A549 (cell line): ENCODE measurements at regions not wholly inside any gene's neighbourhood (a gene's known extent, or its start where the extent isn't known, plus 50 kb on each side); places are given as distances from the start of the nearest gene placed in this dataset.

Experiments used
- ATAC-seq, 2 experiments: fragments of 200-7000 bp in 1 of 2; fragments of >200 bp in 1 of 2; cut with Nextera tagmentation in 1 of 2; cut with Tn5 transposase in 1 of 2; 3 replicates each; pipeline versions ENCODE4 v1.8.0 to v1.9.1; 2018 to 2020; ENCODE audit warnings: mild to moderate bottlenecking in 1 of 2, moderate library complexity in 1 of 2
- CTCF ChIA-PET: fragments of 300-600 bp; sonication (Branson Sonifier 250); formaldehyde crosslinking; extraction: SDS; loops from one replicate; lab custom pipeline; 2021; ENCODE audit warnings: antibody characterized with exemption, inconsistent platforms; lab: Yijun Ruan, JAX
- POLR2A ChIA-PET: fragments of 350-600 bp; formaldehyde crosslinking; extraction: SDS; loops from one replicate; lab custom pipeline; 2021; ENCODE audit warnings: antibody characterized with exemption, inconsistent platforms; lab: Yijun Ruan, JAX
- DNase-seq, 2 experiments: peaks; one replicate each; pipeline versions ENCODE4 v3.0.0 to v3.0.0-alpha.2; 2011 to 2016; ENCODE audit warnings: low read depth in 1 of 2, low spot score in 1 of 2
- FAIRE-seq: peaks from 2 replicates; lab custom pipeline; 2011; peaks lifted over from hg19 to GRCh38; lab: Jason Lieb, UNC
- H3K27ac ChIP-seq, 2 experiments: fragments of >200 bp; sonication (Bioruptor Twin); formaldehyde crosslinking; 3 replicates each; pipeline ENCODE4 v1.5.1; 2016 to 2017
- H3K4me1 ChIP-seq: fragments of >200 bp; sonication (Bioruptor Twin); formaldehyde crosslinking; 3 replicates; pipeline ENCODE4 v1.6.1; 2016
- H3K4me2 ChIP-seq: fragments of >200 bp; sonication (Bioruptor Twin); formaldehyde crosslinking; 3 replicates; pipeline ENCODE4 v1.6.1; 2016
- H3K4me3 ChIP-seq: fragments of >200 bp; sonication (Bioruptor Twin); formaldehyde crosslinking; 3 replicates; pipeline ENCODE4 v1.5.1; 2016
- H3K9me3 ChIP-seq: fragments of >200 bp; sonication (Bioruptor Twin); formaldehyde crosslinking; 3 replicates; pipeline ENCODE4 v1.6.1; 2016
- CBX2 ChIP-seq: fragments of 200-600 bp; sonication (generic); IDR thresholded peaks from 2 replicates; pipeline ENCODE4 v1.6.1; 2016; ENCODE audit warnings: low read depth, mild to moderate bottlenecking, borderline replicate concordance
- CBX8 ChIP-seq: fragments of 200-600 bp; sonication (generic); IDR thresholded peaks from 2 replicates; pipeline ENCODE4 v1.6.1; 2016
- CEBPB ChIP-seq, 2 experiments: fragments of >200 bp in 1 of 2; sonication (Bioruptor Twin) in 1 of 2; formaldehyde crosslinking in 1 of 2; IDR thresholded peaks; 2 replicates each; pipeline ENCODE4 v1.6.1; 2012 to 2016
- CHD2 ChIP-seq: fragments of 150-350 bp; IDR thresholded peaks from 2 replicates; pipeline ENCODE4 v1.6.1; 2014; ENCODE audit warnings: low read length; ENCODE audit not compliant: partially characterized antibody
- CHD4 ChIP-seq: fragments of 200-600 bp; sonication (generic); IDR thresholded peaks from 2 replicates; pipeline ENCODE4 v1.6.1; 2016; ENCODE audit warnings: antibody characterized with exemption, mild to moderate bottlenecking, borderline replicate concordance
- EHMT2 ChIP-seq: fragments of 200-600 bp; sonication (generic); IDR thresholded peaks from 2 replicates; pipeline ENCODE4 v1.6.1; 2016; ENCODE audit warnings: antibody characterized with exemption, low read depth, mild to moderate bottlenecking, moderate library complexity
- EP300 ChIP-seq, 2 experiments: fragments of >200 bp; sonication (Bioruptor Twin); formaldehyde crosslinking; IDR thresholded peaks; 2 replicates in 1 of 2; 3 replicates in 1 of 2; pipeline ENCODE4 v1.6.1; 2016 to 2017
- ESRRA ChIP-seq: fragments of 150-350 bp; IDR thresholded peaks from 2 replicates; pipeline ENCODE4 v1.6.1; 2014; ENCODE audit warnings: mild to moderate bottlenecking, low read length, borderline replicate concordance
- FOSL2 ChIP-seq, 2 experiments: fragments of 450-650 bp in 1 of 2; fragments of >200 bp in 1 of 2; sonication (Bioruptor Twin) in 1 of 2; formaldehyde crosslinking; IDR thresholded peaks; 2 replicates each; pipeline versions ENCODE4 v1.5.0 to v1.6.1; 2016 to 2020; ENCODE audit warnings: mild to moderate bottlenecking in 1 of 2, moderate library complexity in 1 of 2
- GATA3 ChIP-seq: IDR thresholded peaks from 2 replicates; pipeline ENCODE4 v1.6.1; 2012; ENCODE audit warnings: borderline replicate concordance
- JUNB ChIP-seq: fragments of >200 bp; sonication (Bioruptor Twin); formaldehyde crosslinking; IDR thresholded peaks from 2 replicates; pipeline ENCODE4 v1.6.1; 2016
- KDM5A ChIP-seq: fragments of 200-600 bp; sonication (generic); IDR thresholded peaks from 2 replicates; pipeline ENCODE4 v1.6.1; 2016; ENCODE audit warnings: antibody characterized with exemption, mild to moderate bottlenecking
- MAFK ChIP-seq: fragments of 450-650 bp; IDR thresholded peaks from 2 replicates; pipeline ENCODE4 v1.6.1; 2014; ENCODE audit not compliant: partially characterized antibody
- NFE2L2 ChIP-seq: fragments of 150-350 bp; conservative IDR thresholded peaks from 2 replicates; pipeline ENCODE4 v1.6.1; 2014; ENCODE audit warnings: low read length
- NR3C1 ChIP-seq: fragments of >200 bp; sonication (Bioruptor Twin); formaldehyde crosslinking; IDR thresholded peaks from 3 replicates; pipeline ENCODE4 v1.6.1; 2017
- POLR2A ChIP-seq: IDR thresholded peaks from 2 replicates; pipeline ENCODE4 v1.6.1; 2012; ENCODE audit warnings: mild to moderate bottlenecking, low read length
- RAD21 ChIP-seq, 2 experiments: fragments of >200 bp in 1 of 2; sonication (Bioruptor Twin) in 1 of 2; formaldehyde crosslinking in 1 of 2; IDR thresholded peaks in 1 of 2; conservative IDR thresholded peaks in 1 of 2; 2 replicates in 1 of 2; 3 replicates in 1 of 2; pipeline ENCODE4 v1.6.1; 2012 to 2018; ENCODE audit warnings: inconsistent platforms in 1 of 2
- RARB ChIP-seq: fragments of 250-450 bp; sonication (Bioruptor Pico); IDR thresholded peaks from 2 replicates; pipeline ENCODE4 v1.8.0; 2021; ENCODE audit warnings: mild to moderate bottlenecking, moderate library complexity
- RFX5 ChIP-seq: fragments of 450-650 bp; IDR thresholded peaks from 2 replicates; pipeline ENCODE4 v1.7.1; 2014; ENCODE audit warnings: antibody characterized with exemption, mild to moderate bottlenecking, moderate library complexity
- SMC3 ChIP-seq: fragments of >200 bp; sonication (Bioruptor Twin); formaldehyde crosslinking; IDR thresholded peaks from 3 replicates; pipeline ENCODE4 v1.6.1; 2018; ENCODE audit warnings: inconsistent platforms
- ZNF302 ChIP-seq: fragments of 250-450 bp; sonication (Bioruptor Pico); IDR thresholded peaks from 2 replicates; pipeline ENCODE4 v1.9.0; 2021; ENCODE audit warnings: inconsistent platforms, mild to moderate bottlenecking, moderate library complexity
- WGBS: methylation state at CpG from one replicate; pipeline ENCODE4 v1.1.6; 2017; ENCODE audit errors: missing lambda C conversion rate; 5-methylcytosine and 5-hydroxymethylcytosine counted together
- TF ChIP-seq, protein P1 (sequence below): IDR thresholded peaks from 2 replicates; pipeline ENCODE4 v1.6.1; 2012; ENCODE audit warnings: low read depth, borderline replicate concordance
- TF ChIP-seq, protein P2 (sequence below): fragments of 200-600 bp; sonication (generic); IDR thresholded peaks from 2 replicates; pipeline ENCODE4 v1.6.1; 2016; ENCODE audit warnings: antibody characterized with exemption, mild to moderate bottlenecking, moderate library complexity
- TF ChIP-seq, protein P3 (sequence below): fragments of >200 bp; sonication (Bioruptor Twin); formaldehyde crosslinking; IDR thresholded peaks from 3 replicates; pipeline ENCODE4 v1.5.1; 2016
- TF ChIP-seq, protein P4 (sequence below): fragments of 250-450 bp; sonication (Bioruptor Pico); IDR thresholded peaks from 2 replicates; pipeline ENCODE4 v1.5.0; 2020; ENCODE audit warnings: low read depth, mild to moderate bottlenecking, moderate library complexity

DNA sequence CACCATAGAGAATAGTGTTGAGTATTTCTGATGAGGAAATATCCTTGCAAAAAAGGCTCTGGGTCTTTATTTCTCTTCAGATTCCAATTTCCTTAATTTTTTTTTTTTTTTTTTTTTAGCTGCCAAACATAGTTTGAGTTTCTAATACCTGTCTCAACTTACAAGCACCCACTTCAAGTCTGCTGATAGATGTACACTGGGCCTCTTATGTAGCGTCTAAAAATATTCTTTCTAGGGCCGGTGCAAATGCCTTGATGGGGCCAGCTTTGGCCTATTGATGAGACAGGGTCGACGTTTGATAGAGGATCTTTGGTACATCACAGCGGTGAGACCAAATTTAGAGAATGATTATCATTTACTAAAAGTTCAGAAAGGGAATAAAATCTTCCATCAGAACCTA, 626.4 kb downstream of the LMO4 start:
- CTCF ChIA-PET, result interaction anchor here (0.6 kb wide), 1 partner anchor 40 kb away, joined by 3 read pairs; no protein-coding TSS in a partner anchor
- peak overlapping the region; percentile 61; the same call in 1 of the 3 replicates for H3K4me2 ChIP-seq
- no peak for FAIRE-seq
- WGBS, result 92% methylated on average over 5 of the region's 5 CpGs
- TF ChIP-seq NFE2L2 (no peak), MAFK (no peak), POLR2A (no peak), RFX5 (no peak), CBX8 (no peak), GATA3 (no peak), CEBPB (IDR thresholded peaks at IDR 0.05) (no peak)
- TF ChIP-seq, protein P1, sequence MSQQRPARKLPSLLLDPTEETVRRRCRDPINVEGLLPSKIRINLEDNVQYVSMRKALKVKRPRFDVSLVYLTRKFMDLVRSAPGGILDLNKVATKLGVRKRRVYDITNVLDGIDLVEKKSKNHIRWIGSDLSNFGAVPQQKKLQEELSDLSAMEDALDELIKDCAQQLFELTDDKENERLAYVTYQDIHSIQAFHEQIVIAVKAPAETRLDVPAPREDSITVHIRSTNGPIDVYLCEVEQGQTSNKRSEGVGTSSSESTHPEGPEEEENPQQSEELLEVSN, result no peak
- TF ChIP-seq, protein P2, sequence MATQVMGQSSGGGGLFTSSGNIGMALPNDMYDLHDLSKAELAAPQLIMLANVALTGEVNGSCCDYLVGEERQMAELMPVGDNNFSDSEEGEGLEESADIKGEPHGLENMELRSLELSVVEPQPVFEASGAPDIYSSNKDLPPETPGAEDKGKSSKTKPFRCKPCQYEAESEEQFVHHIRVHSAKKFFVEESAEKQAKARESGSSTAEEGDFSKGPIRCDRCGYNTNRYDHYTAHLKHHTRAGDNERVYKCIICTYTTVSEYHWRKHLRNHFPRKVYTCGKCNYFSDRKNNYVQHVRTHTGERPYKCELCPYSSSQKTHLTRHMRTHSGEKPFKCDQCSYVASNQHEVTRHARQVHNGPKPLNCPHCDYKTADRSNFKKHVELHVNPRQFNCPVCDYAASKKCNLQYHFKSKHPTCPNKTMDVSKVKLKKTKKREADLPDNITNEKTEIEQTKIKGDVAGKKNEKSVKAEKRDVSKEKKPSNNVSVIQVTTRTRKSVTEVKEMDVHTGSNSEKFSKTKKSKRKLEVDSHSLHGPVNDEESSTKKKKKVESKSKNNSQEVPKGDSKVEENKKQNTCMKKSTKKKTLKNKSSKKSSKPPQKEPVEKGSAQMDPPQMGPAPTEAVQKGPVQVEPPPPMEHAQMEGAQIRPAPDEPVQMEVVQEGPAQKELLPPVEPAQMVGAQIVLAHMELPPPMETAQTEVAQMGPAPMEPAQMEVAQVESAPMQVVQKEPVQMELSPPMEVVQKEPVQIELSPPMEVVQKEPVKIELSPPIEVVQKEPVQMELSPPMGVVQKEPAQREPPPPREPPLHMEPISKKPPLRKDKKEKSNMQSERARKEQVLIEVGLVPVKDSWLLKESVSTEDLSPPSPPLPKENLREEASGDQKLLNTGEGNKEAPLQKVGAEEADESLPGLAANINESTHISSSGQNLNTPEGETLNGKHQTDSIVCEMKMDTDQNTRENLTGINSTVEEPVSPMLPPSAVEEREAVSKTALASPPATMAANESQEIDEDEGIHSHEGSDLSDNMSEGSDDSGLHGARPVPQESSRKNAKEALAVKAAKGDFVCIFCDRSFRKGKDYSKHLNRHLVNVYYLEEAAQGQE, result no peak
- H3K4me1 ChIP-seq, result peaks cover 17% of the 10 kb centered on the region
- POLR2A ChIA-PET, result interaction anchor here (1.1 kb wide), 1 partner anchor 627 kb away, joined by 4 read pairs; the partner anchor contains the start of gene LMO4
- H3K9me3 ChIP-seq, result no peaks in the 10 kb centered on the region
- no peak for DNase-seq
- no peak overlapping the region for H3K4me3 ChIP-seq
- ATAC-seq, result no peak
- peak overlapping the region; percentile 67 to 84 for H3K27ac ChIP-seq

DNA sequence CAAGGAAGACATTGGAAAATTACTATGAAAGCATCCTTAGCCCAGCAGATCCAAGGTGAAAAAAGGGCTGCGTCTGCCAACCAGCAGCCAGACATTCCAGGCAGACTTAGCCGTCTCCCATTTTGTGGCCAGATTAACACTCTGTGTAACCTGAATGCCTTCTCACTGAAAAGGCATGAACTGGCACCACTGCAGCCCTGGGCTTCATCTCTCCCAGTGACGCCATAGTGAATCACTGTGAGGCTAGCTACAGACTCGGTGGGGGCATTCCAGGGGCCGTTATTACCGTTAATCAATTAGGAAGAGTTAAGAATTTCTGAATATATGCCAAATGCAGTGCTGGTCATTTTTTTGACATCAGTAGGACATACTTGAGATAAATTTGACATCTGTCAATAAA, 627.4 kb downstream of the LMO4 start:
- peak; percentile 37 to 81 for DNase-seq
- Histone ChIP-seq H3K4me1 (peaks cover 17% of the 10 kb centered on the region), H3K4me2 (peak overlapping the region; percentile 61), H3K4me3 (no peak overlapping the region), H3K27ac (peak overlapping the region; percentile 67 to 84), H3K9me3 (no peaks in the 10 kb centered on the region)
- ChIA-PET POLR2A (no interaction called here), CTCF (no interaction called here)
- WGBS, result 2% methylated on average over 6 of the region's 6 CpGs
- FAIRE-seq, result no peak
- peak; percentile 97 to 98 for ATAC-seq
- TF ChIP-seq KDM5A (no peak), FOSL2 (IDR thresholded peaks at IDR 0.05) (peak; percentile 45; the same call in 1 of the 2 replicates), FOSL2 (CRISPR knock-in tag; IDR thresholded peaks at IDR 0.05) (peak; percentile 76), JUNB (peak; percentile 72), ZNF302 (CRISPR knock-in tag) (no peak), EHMT2 (no peak), NFE2L2 (no peak), GATA3 (peak; percentile 89; the same call in 1 of the 2 replicates), EP300 (IDR thresholded peaks at IDR 0.05) (peak in 1 of 2 experiments; percentile 77; a peak in 2 of 5 replicates), CHD2 (no peak), CEBPB (IDR thresholded peaks at IDR 0.05) (peak in 1 of 2 experiments; percentile 52; a peak in 2 of 4 replicates), ESRRA (no peak), CBX2 (no peak), NR3C1 (no peak), CHD4 (no peak), SMC3 (no peak), RARB (no peak), RAD21 (conservative IDR thresholded peaks at IDR 0.05 in 1 of 2, IDR thresholded peaks at IDR 0.05 in 1 of 2) (no peak; a peak in 2 of 5 replicates)
- TF ChIP-seq, protein P1, result no peak
- TF ChIP-seq, protein P3, sequence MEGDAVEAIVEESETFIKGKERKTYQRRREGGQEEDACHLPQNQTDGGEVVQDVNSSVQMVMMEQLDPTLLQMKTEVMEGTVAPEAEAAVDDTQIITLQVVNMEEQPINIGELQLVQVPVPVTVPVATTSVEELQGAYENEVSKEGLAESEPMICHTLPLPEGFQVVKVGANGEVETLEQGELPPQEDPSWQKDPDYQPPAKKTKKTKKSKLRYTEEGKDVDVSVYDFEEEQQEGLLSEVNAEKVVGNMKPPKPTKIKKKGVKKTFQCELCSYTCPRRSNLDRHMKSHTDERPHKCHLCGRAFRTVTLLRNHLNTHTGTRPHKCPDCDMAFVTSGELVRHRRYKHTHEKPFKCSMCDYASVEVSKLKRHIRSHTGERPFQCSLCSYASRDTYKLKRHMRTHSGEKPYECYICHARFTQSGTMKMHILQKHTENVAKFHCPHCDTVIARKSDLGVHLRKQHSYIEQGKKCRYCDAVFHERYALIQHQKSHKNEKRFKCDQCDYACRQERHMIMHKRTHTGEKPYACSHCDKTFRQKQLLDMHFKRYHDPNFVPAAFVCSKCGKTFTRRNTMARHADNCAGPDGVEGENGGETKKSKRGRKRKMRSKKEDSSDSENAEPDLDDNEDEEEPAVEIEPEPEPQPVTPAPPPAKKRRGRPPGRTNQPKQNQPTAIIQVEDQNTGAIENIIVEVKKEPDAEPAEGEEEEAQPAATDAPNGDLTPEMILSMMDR, result no peak
- TF ChIP-seq, protein P4, sequence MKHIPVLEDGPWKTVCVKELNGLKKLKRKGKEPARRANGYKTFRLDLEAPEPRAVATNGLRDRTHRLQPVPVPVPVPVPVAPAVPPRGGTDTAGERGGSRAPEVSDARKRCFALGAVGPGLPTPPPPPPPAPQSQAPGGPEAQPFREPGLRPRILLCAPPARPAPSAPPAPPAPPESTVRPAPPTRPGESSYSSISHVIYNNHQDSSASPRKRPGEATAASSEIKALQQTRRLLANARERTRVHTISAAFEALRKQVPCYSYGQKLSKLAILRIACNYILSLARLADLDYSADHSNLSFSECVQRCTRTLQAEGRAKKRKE (CRISPR knock-in tag), result no peak
- TF ChIP-seq, protein P2, result no peak
